Upper lobe of left lung (tissue), 4 donors: ENCODE measurements at regions not wholly inside any gene's neighbourhood (a gene's known extent, or its start where the extent isn't known, plus 50 kb on each side); places are given as distances from the start of the nearest gene placed in this dataset.

ENCODE experiments used
- CTCF ChIP-seq, 6 experiments: fragments of 450-650 bp in 4 of 6; fragments of 200-600 bp in 2 of 6; sonication (generic) in 2 of 6; IDR thresholded peaks; one replicate each; pipeline ENCODE4 v1.5.1; 2016 to 2019; ENCODE audit warnings: antibody characterized with exemption in 6 of 6
- EP300 ChIP-seq, 4 donors: sonication (generic); formaldehyde crosslinking; IDR thresholded peaks; one replicate each; pipeline ENCODE4 v1.5.1; 2017; ENCODE audit warnings: antibody characterized with exemption in 4 of 4, control low read depth in 2 of 4
- POLR2A ChIP-seq, 4 donors: fragments of 450-650 bp; IDR thresholded peaks; one replicate each; pipeline ENCODE4 v1.5.1; 2016 to 2017; ENCODE audit warnings: antibody characterized with exemption in 4 of 4, mild to moderate bottlenecking in 2 of 4
- POLR2AphosphoS5 ChIP-seq, 2 donors: sonication (generic); formaldehyde crosslinking; IDR thresholded peaks; one replicate each; pipeline ENCODE4 v1.5.1; 2017; ENCODE audit warnings: antibody characterized with exemption in 2 of 2

DNA sequence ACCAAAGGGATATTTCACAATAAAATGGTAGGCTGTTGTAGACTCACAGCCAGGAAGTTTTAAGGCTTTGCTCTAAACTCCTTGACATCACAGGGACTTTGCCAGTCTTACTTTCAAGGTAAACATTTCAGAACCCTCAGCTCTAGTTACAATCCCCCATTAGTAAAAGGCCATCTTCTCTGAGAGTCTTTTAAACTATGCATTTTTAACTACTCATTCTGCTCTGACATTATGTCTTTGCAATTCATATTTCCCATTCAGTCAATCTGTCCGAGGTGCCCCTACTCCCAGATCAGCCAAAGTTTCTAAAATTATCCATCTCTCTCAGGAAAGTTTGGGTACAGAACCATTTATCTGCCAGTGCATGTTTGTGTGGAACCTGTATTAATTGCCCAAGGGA, 1094.1 kb downstream of the TDRD15 start:
- no peak for TF ChIP-seq EP300 (IDR thresholded peaks at IDR 0.05)
- no peak for TF ChIP-seq CTCF (IDR thresholded peaks at IDR 0.05)
- TF ChIP-seq POLR2A (IDR thresholded peaks at IDR 0.05) = no peak
- TF ChIP-seq POLR2AphosphoS5 (IDR thresholded peaks at IDR 0.05) = no peak
